ENCODE measurements at regions not wholly inside any gene's neighbourhood (a gene's known extent, or its start where the extent isn't known, plus 50 kb on each side); places are given as distances from the start of the nearest gene placed in this dataset.

GRCh38 chr10:130983749-130984148 lies 327.8 kb downstream of the TCERG1L start:
- Histone ChIP-seq H3K9me3 (ENCODE audit: control insufficient read depth in 2 of 3, low read length in 3 of 3) (no peaks in the 10 kb centered on the region), H3K27me3 (ENCODE audit: control insufficient read depth in 2 of 2, insufficient read depth in 2 of 2, low read length in 2 of 2) (no peaks in the 10 kb centered on the region), H3K4me3 (ENCODE audit: low read length) (no peak overlapping the region), H3K4me1 (ENCODE audit: control insufficient read depth in 2 of 2, insufficient read depth in 2 of 2, low read length in 2 of 2) (no peaks in the 10 kb centered on the region), H3K27ac (ENCODE audit: low read depth, low read length) (no peak overlapping the region), H3K36me3 (ENCODE audit: control insufficient read depth in 2 of 3, insufficient read depth in 3 of 3, low read length in 3 of 3) (no peaks in the 10 kb centered on the region)
- Mint-ChIP-seq H3K36me3 (peaks cover 0 to 5% (median 0%) of the 10 kb centered on the region in 5 donors), H3K27me3 (peaks cover 0 to 8% (median 3%) of the 10 kb centered on the region in 5 donors), H3K9me3 (peaks cover 0 to 23% (median 9%) of the 10 kb centered on the region in 11 donors), H3K4me1 (no peaks in the 10 kb centered on the region), H3K4me3 (no peak overlapping the region), H3K27ac (no peak overlapping the region)
- ChIA-PET POLR2A (no interaction called here), CTCF (no interaction called here)
- intact Hi-C loops (cut with micrococcal nuclease), result no loop called here
- no peak for ATAC-seq
- no peak for DNase-seq

DNA sequence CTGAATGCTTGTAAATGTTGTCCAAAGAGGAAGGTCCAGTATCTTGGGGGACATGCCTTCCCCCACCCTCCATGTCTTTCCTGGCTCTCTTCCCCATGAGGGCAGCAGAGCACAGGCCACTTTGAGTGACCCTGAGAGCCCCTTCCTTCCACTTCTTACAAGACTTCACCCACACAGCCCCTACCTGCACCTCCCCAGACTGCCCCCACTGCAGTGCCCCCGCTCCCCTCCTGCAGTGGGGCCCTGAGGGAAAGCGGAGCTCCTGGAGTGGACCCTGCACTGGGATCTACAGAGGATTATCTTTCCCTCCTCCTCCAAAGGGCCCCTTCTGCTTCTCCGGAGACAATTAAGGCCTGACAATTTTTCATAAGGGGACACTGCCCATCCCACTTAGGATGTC lies 326.8 kb downstream of the TCERG1L start:
- no peaks in the 10 kb centered on the region for H3K36me3 ChIP-seq (ENCODE audit: control insufficient read depth in 2 of 3, insufficient read depth in 3 of 3, low read length in 3 of 3)
- Mint-ChIP-seq H3K4me3 (no peak overlapping the region), H3K27ac (no peak overlapping the region), H3K4me1 (no peaks in the 10 kb centered on the region), H3K9me3 (peaks cover 0 to 23% (median 9%) of the 10 kb centered on the region in 11 donors), H3K36me3 (peaks cover 0 to 5% (median 0%) of the 10 kb centered on the region in 5 donors), H3K27me3 (peaks cover 0 to 8% (median 3%) of the 10 kb centered on the region in 5 donors)
- no peak for ATAC-seq
- no peaks in the 10 kb centered on the region for H3K9me3 ChIP-seq (ENCODE audit: control insufficient read depth in 2 of 3, low read length in 3 of 3)
- POLR2A ChIA-PET, result no interaction called here
- H3K27ac ChIP-seq (ENCODE audit: low read depth, low read length), result no peak overlapping the region
- no peaks in the 10 kb centered on the region for H3K27me3 ChIP-seq (ENCODE audit: control insufficient read depth in 2 of 2, insufficient read depth in 2 of 2, low read length in 2 of 2)
- H3K4me1 ChIP-seq (ENCODE audit: control insufficient read depth in 2 of 2, insufficient read depth in 2 of 2, low read length in 2 of 2), result no peaks in the 10 kb centered on the region
- CTCF ChIA-PET, result no interaction called here
- no peak overlapping the region for H3K4me3 ChIP-seq (ENCODE audit: low read length)
- no peak for DNase-seq
- intact Hi-C loops (cut with micrococcal nuclease), result no loop called here

- DNase-seq, result no peak
- intact Hi-C loops (cut with micrococcal nuclease), result no loop called here
- CTCF ChIA-PET, result no interaction called here
- no peak overlapping the region for H3K4me3 Mint-ChIP-seq
- Histone ChIP-seq H3K27ac (ENCODE audit: low read depth, low read length) (no peak overlapping the region), H3K36me3 (ENCODE audit: control insufficient read depth in 2 of 3, insufficient read depth in 3 of 3, low read length in 3 of 3) (no peaks in the 10 kb centered on the region), H3K9me3 (ENCODE audit: control insufficient read depth in 2 of 3, low read length in 3 of 3) (no peaks in the 10 kb centered on the region), H3K4me1 (ENCODE audit: control insufficient read depth in 2 of 2, insufficient read depth in 2 of 2, low read length in 2 of 2) (no peaks in the 10 kb centered on the region), H3K4me3 (ENCODE audit: low read length) (no peak overlapping the region), H3K27me3 (ENCODE audit: control insufficient read depth in 2 of 2, insufficient read depth in 2 of 2, low read length in 2 of 2) (no peaks in the 10 kb centered on the region)
- ATAC-seq, result no peak
- POLR2A ChIA-PET, result no interaction called here
- H3K36me3 Mint-ChIP-seq, result peaks cover 0 to 5% (median 0%) of the 10 kb centered on the region in 5 donors
- peaks cover 0 to 23% (median 9%) of the 10 kb centered on the region in 11 donors for H3K9me3 Mint-ChIP-seq
- H3K4me1 Mint-ChIP-seq, result peaks cover 0 to 4% (median 0%) of the 10 kb centered on the region in 7 donors
- no peak overlapping the region for H3K27ac Mint-ChIP-seq
- H3K27me3 Mint-ChIP-seq, result peaks cover 0 to 8% (median 3%) of the 10 kb centered on the region in 5 donors
These were observed 326.3 kb downstream of the TCERG1L start for GRCh38 chr10:130985158-130985753.

- H3K36me3 Mint-ChIP-seq, result peaks cover 0 to 5% (median 0%) of the 10 kb centered on the region in 5 donors
- ATAC-seq, result no peak
These were observed 324.7 kb downstream of the TCERG1L start for GRCh38 chr10:130986846-130987245.

GRCh38 chr10:130987401-130987800 lies 324.1 kb downstream of the TCERG1L start:
- no peak for ATAC-seq

More at GRCh38 chr10:130986846-130987245, 324.7 kb downstream of the TCERG1L start:
- ChIA-PET CTCF (no interaction called here), POLR2A (no interaction called here)
- Histone ChIP-seq H3K27me3 (ENCODE audit: control insufficient read depth in 2 of 2, insufficient read depth in 2 of 2, low read length in 2 of 2) (no peaks in the 10 kb centered on the region), H3K27ac (ENCODE audit: low read depth, low read length) (no peak overlapping the region), H3K4me1 (ENCODE audit: control insufficient read depth in 2 of 2, insufficient read depth in 2 of 2, low read length in 2 of 2) (no peaks in the 10 kb centered on the region), H3K4me3 (ENCODE audit: low read length) (no peak overlapping the region), H3K36me3 (ENCODE audit: control insufficient read depth in 2 of 3, insufficient read depth in 3 of 3, low read length in 3 of 3) (no peaks in the 10 kb centered on the region), H3K9me3 (ENCODE audit: control insufficient read depth in 2 of 3, low read length in 3 of 3) (no peaks in the 10 kb centered on the region)
- no peak overlapping the region for H3K27ac Mint-ChIP-seq
- intact Hi-C loops (cut with micrococcal nuclease), result no loop called here
- H3K4me3 Mint-ChIP-seq, result no peak overlapping the region
- H3K4me1 Mint-ChIP-seq, result peaks cover 0 to 6% (median 0%) of the 10 kb centered on the region in 7 donors
- H3K27me3 Mint-ChIP-seq, result peaks cover 0 to 8% (median 3%) of the 10 kb centered on the region in 5 donors
- DNase-seq, result no peak
- H3K9me3 Mint-ChIP-seq, result peaks cover 0 to 23% (median 9%) of the 10 kb centered on the region in 11 donors

GRCh38 chr10:130989670-130990232 lies 321.8 kb downstream of the TCERG1L start:
- ChIA-PET CTCF (no interaction called here), POLR2A (no interaction called here)
- Mint-ChIP-seq H3K4me3 (no peak overlapping the region), H3K27ac (peak overlapping the region in 1 of 9 donors; percentile 51), H3K36me3 (no peaks in the 10 kb centered on the region), H3K4me1 (peaks cover 0 to 6% (median 0%) of the 10 kb centered on the region in 7 donors), H3K9me3 (peaks cover 0 to 6% (median 0%) of the 10 kb centered on the region in 11 donors), H3K27me3 (peaks cover 0 to 6% (median 3%) of the 10 kb centered on the region in 5 donors)
- H3K4me1 ChIP-seq (ENCODE audit: control insufficient read depth in 2 of 2, insufficient read depth in 2 of 2, low read length in 2 of 2), result no peaks in the 10 kb centered on the region
- ATAC-seq (no peak), DNase-seq (no peak)
- no peak overlapping the region for H3K27ac ChIP-seq (ENCODE audit: low read depth, low read length)
- intact Hi-C loops (cut with micrococcal nuclease), result no loop called here
- no peaks in the 10 kb centered on the region for H3K27me3 ChIP-seq (ENCODE audit: control insufficient read depth in 2 of 2, insufficient read depth in 2 of 2, low read length in 2 of 2)
- no peaks in the 10 kb centered on the region for H3K9me3 ChIP-seq (ENCODE audit: control insufficient read depth in 2 of 3, low read length in 3 of 3)
- no peaks in the 10 kb centered on the region for H3K36me3 ChIP-seq (ENCODE audit: control insufficient read depth in 2 of 3, insufficient read depth in 3 of 3, low read length in 3 of 3)
- no peak overlapping the region for H3K4me3 ChIP-seq (ENCODE audit: low read length)

More at GRCh38 chr10:130987401-130987800, 324.1 kb downstream of the TCERG1L start:
- peaks cover 0 to 6% (median 0%) of the 10 kb centered on the region in 7 donors for H3K4me1 Mint-ChIP-seq
- no peak for DNase-seq
- H3K27ac Mint-ChIP-seq, result no peak overlapping the region
- H3K36me3 Mint-ChIP-seq, result peaks cover 0 to 5% (median 0%) of the 10 kb centered on the region in 5 donors
- ChIA-PET POLR2A (no interaction called here), CTCF (no interaction called here)
- intact Hi-C loops (cut with micrococcal nuclease), result no loop called here
- H3K9me3 Mint-ChIP-seq, result peaks cover 0 to 23% (median 10%) of the 10 kb centered on the region in 11 donors
- Histone ChIP-seq H3K27me3 (ENCODE audit: control insufficient read depth in 2 of 2, insufficient read depth in 2 of 2, low read length in 2 of 2) (no peaks in the 10 kb centered on the region), H3K27ac (ENCODE audit: low read depth, low read length) (no peak overlapping the region), H3K9me3 (ENCODE audit: control insufficient read depth in 2 of 3, low read length in 3 of 3) (no peaks in the 10 kb centered on the region), H3K4me1 (ENCODE audit: control insufficient read depth in 2 of 2, insufficient read depth in 2 of 2, low read length in 2 of 2) (no peaks in the 10 kb centered on the region), H3K36me3 (ENCODE audit: control insufficient read depth in 2 of 3, insufficient read depth in 3 of 3, low read length in 3 of 3) (no peaks in the 10 kb centered on the region), H3K4me3 (ENCODE audit: low read length) (no peak overlapping the region)
- no peak overlapping the region for H3K4me3 Mint-ChIP-seq
- H3K27me3 Mint-ChIP-seq, result peaks cover 0 to 8% (median 3%) of the 10 kb centered on the region in 5 donors

DNA sequence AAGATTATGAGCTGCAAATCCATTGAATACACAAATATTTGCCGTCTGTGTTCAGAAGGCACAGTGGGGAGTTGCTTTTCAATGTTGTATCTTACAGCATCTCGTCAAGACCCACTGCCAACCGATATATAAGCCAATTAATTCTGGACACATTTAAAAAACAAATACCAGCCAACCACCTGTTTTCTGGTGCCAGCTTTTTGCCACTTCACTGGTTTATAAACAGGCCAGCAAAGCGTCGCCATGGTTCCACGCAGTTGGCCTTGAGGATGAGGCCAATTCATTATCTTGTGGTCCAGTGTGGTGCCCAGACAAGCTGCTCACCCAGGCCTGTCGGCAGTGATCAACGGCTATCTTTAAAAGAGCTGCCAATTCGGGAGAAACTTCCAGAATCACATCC lies 321.0 kb downstream of the TCERG1L start:
- no peaks in the 10 kb centered on the region for H3K36me3 Mint-ChIP-seq
- peak overlapping the region in 1 of 9 donors; percentile 51 for H3K27ac Mint-ChIP-seq
- H3K4me3 Mint-ChIP-seq, result no peak overlapping the region
- intact Hi-C loops (cut with micrococcal nuclease), result no loop called here
- H3K27me3 Mint-ChIP-seq, result peaks cover 0 to 6% (median 3%) of the 10 kb centered on the region in 5 donors
- peaks cover 0 to 3% (median 0%) of the 10 kb centered on the region in 11 donors for H3K9me3 Mint-ChIP-seq
- Histone ChIP-seq H3K36me3 (ENCODE audit: control insufficient read depth in 2 of 3, insufficient read depth in 3 of 3, low read length in 3 of 3) (no peaks in the 10 kb centered on the region), H3K27me3 (ENCODE audit: control insufficient read depth in 2 of 2, insufficient read depth in 2 of 2, low read length in 2 of 2) (no peaks in the 10 kb centered on the region), H3K4me3 (ENCODE audit: low read length) (no peak overlapping the region), H3K27ac (ENCODE audit: low read depth, low read length) (no peak overlapping the region), H3K4me1 (ENCODE audit: control insufficient read depth in 2 of 2, insufficient read depth in 2 of 2, low read length in 2 of 2) (no peaks in the 10 kb centered on the region), H3K9me3 (ENCODE audit: control insufficient read depth in 2 of 3, low read length in 3 of 3) (no peaks in the 10 kb centered on the region)
- ChIA-PET POLR2A (no interaction called here), CTCF (no interaction called here)
- no peak for ATAC-seq
- DNase-seq, result no peak
- peaks cover 0 to 6% (median 0%) of the 10 kb centered on the region in 7 donors for H3K4me1 Mint-ChIP-seq
